AG04449 (cell line): ENCODE measurements at regions not wholly inside any gene's neighbourhood (a gene's known extent, or its start where the extent isn't known, plus 50 kb on each side); places are given as distances from the start of the nearest gene placed in this dataset.

Source experiments
- CTCF ChIA-PET: fragments of 350-600 bp; formaldehyde crosslinking; extraction: SDS; loops from one replicate; lab custom pipeline; 2021; ENCODE audit warnings: antibody characterized with exemption; lab: Yijun Ruan, JAX
- POLR2A ChIA-PET: fragments of 400-600, 350-600 bp; formaldehyde crosslinking; extraction: SDS; loops from one replicate; lab custom pipeline; 2020; ENCODE audit warnings: antibody characterized with exemption, inconsistent platforms; lab: Yijun Ruan, JAX
- DNase-seq: peaks from one replicate; pipeline ENCODE4 v3.0.0-alpha.2; 2010; ENCODE audit warnings: low read depth, low spot score
- H3K4me3 ChIP-seq: 2 replicates; pipeline ENCODE4 v1.5.1; 2011; ENCODE audit warnings: low read depth, mild to moderate bottlenecking, control low read depth, low read length
- TF ChIP-seq, protein P1 (sequence below): IDR thresholded peaks from one replicate; pipeline ENCODE4 v1.5.1; 2011; ENCODE audit warnings: mild to moderate bottlenecking, moderate library complexity, low read length, control low read depth, inconsistent platforms; ENCODE audit not compliant: insufficient read depth; ENCODE audit errors: missing control alignments

GRCh38 chr12:91778938-91779400, 366.7 kb downstream of the BTG1 start:
- CTCF ChIA-PET, result interaction anchor here (1.2 to 1.6 kb wide), 2 partner anchors 33 to 365 kb away, joined by 4 to 10 read pairs; no protein-coding TSS in a partner anchor
- no peak overlapping the region for H3K4me3 ChIP-seq
- peak; percentile 51 for DNase-seq
- POLR2A ChIA-PET, result interaction anchor here (2.0 kb wide), 1 partner anchor 366 kb away, joined by 20 read pairs; the partner anchor contains the start of gene BTG1
- TF ChIP-seq, protein P1, sequence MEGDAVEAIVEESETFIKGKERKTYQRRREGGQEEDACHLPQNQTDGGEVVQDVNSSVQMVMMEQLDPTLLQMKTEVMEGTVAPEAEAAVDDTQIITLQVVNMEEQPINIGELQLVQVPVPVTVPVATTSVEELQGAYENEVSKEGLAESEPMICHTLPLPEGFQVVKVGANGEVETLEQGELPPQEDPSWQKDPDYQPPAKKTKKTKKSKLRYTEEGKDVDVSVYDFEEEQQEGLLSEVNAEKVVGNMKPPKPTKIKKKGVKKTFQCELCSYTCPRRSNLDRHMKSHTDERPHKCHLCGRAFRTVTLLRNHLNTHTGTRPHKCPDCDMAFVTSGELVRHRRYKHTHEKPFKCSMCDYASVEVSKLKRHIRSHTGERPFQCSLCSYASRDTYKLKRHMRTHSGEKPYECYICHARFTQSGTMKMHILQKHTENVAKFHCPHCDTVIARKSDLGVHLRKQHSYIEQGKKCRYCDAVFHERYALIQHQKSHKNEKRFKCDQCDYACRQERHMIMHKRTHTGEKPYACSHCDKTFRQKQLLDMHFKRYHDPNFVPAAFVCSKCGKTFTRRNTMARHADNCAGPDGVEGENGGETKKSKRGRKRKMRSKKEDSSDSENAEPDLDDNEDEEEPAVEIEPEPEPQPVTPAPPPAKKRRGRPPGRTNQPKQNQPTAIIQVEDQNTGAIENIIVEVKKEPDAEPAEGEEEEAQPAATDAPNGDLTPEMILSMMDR, result no peak

GRCh38 chr12:91778091-91778832, 367.4 kb downstream of the BTG1 start:
- ChIA-PET POLR2A (interaction anchor here (2.0 kb wide), 1 partner anchor 367 kb away, joined by 20 read pairs; the partner anchor contains the start of gene BTG1), CTCF (interaction anchor here (1.6 kb wide), 1 partner anchor 33 kb away, joined by 10 read pairs; no protein-coding TSS in a partner anchor)
- no peak for DNase-seq
- H3K4me3 ChIP-seq, result no peak overlapping the region
- TF ChIP-seq, protein P1, result no peak

- ChIA-PET CTCF (interaction anchor here (1.2 kb wide), 1 partner anchor 32 kb away, joined by 3 read pairs; no protein-coding TSS in a partner anchor), POLR2A (no interaction called here)
- TF ChIP-seq, protein P1, result no peak
- no peak for DNase-seq
- no peak overlapping the region for H3K4me3 ChIP-seq
Measured at GRCh38 chr12:91777268-91777992, 368.2 kb downstream of the BTG1 start.

GRCh38 chr12:91774434-91774921, 371.2 kb downstream of the BTG1 start:
- CTCF ChIA-PET, result interaction anchor here (2.4 kb wide), 1 partner anchor 393 kb away, joined by 7 read pairs; no protein-coding TSS in a partner anchor
- no peak for DNase-seq
- TF ChIP-seq, protein P1, result no peak
- POLR2A ChIA-PET, result interaction anchor here (0.6 to 1.1 kb wide), 2 partner anchors 13 to 371 kb away, joined by 3 to 5 read pairs; partner anchors contain the start of gene BTG1
- H3K4me3 ChIP-seq, result no peak overlapping the region

DNA sequence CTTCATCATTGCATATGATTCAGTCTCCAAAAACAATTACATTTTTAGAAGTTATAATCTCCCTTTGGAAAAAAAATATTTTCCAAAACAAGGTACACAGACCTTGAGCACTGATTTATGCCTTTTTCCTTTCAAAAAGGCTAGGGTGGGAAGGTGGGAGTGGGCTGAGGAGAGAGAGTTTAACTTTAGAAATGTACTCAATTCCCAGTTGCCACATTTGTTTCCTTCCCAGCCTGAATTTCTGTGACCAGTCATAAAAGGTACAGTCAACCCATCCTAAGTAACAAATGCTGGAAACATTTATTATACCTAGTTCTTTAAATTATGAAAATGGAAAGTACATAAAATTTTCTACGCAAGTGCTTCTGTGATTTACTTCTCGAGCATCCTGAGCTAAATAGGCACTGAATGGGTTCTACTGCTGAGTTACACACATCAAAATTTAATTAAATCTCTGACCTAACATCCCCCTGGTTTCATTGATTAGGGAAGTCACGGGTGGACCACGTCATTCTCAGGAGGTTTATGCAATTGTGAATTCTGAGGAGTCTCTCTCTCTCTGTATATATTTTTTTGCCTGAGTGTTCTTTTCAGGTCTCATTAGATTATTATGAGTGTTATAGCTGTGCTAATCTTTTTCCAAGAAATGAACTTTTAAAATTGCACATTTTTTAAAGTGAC, 371.8 kb downstream of the BTG1 start:
- CTCF ChIA-PET, result interaction anchor here (2.4 kb wide), 1 partner anchor 392 kb away, joined by 7 read pairs; no protein-coding TSS in a partner anchor
- TF ChIP-seq, protein P1, result no peak
- no peak overlapping the region for H3K4me3 ChIP-seq
- no peak for DNase-seq
- POLR2A ChIA-PET, result interaction anchor here (0.6 to 1.1 kb wide), 2 partner anchors 14 to 372 kb away, joined by 3 to 5 read pairs; partner anchors contain the start of gene BTG1
